K562 (cell line): ENCODE measurements at regions not wholly inside any gene's neighbourhood (a gene's known extent, or its start where the extent isn't known, plus 50 kb on each side); places are given as distances from the start of the nearest gene placed in this dataset.
"Not testable (repeated sequence)": the region's sequence is repeated elsewhere in the genome, so short reads cannot be mapped to it uniquely, and the experiment has no call there.

Experiments
- DDX20 ChIP-seq: fragments of 450-650 bp; IDR thresholded peaks from 2 replicates; pipeline ENCODE4 v1.6.1; 2016; ENCODE audit warnings: missing genetic modification characterization, low read depth, mild to moderate bottlenecking, missing compliant biosample characterization, moderate library complexity
- HBP1 ChIP-seq: fragments of 450-650 bp; formaldehyde crosslinking; IDR thresholded peaks from 2 replicates; pipeline ENCODE4 v1.4.0; 2022; ENCODE audit warnings: missing genetic modification characterization
- KLF13 ChIP-seq: fragments of 450-650 bp; IDR thresholded peaks from 2 replicates; pipeline ENCODE4 v1.6.1; 2016; ENCODE audit warnings: missing genetic modification characterization, low read depth, mild to moderate bottlenecking, missing compliant biosample characterization, moderate library complexity, borderline replicate concordance
- MEIS2 ChIP-seq: fragments of 450-650 bp; IDR thresholded peaks from 2 replicates; pipeline ENCODE4 v1.6.1; 2014; ENCODE audit warnings: mild to moderate bottlenecking; ENCODE audit not compliant: partially characterized antibody
- NFE2L1 ChIP-seq: fragments of 450-650 bp; IDR thresholded peaks from 2 replicates; pipeline ENCODE4 v1.6.1; 2016; ENCODE audit warnings: missing genetic modification characterization, low read depth, mild to moderate bottlenecking, missing compliant biosample characterization, moderate library complexity, borderline replicate concordance
- NFIX ChIP-seq: fragments of 250-450 bp; sonication (Bioruptor Pico); IDR thresholded peaks from 2 replicates; pipeline ENCODE4 v1.4.0; 2020; ENCODE audit warnings: low read depth, mild to moderate bottlenecking, moderate library complexity
- OTX1 ChIP-seq: fragments of 450-650 bp; formaldehyde crosslinking; IDR thresholded peaks from 2 replicates; pipeline ENCODE4 v1.4.0; 2022; ENCODE audit warnings: mild to moderate bottlenecking
- PBX2 ChIP-seq, 2 experiments: IDR thresholded peaks in 1 of 2; conservative IDR thresholded peaks in 1 of 2; 2 replicates each; pipeline ENCODE4 v1.6.1; 2016; ENCODE audit warnings: low read depth in 2 of 2, mild to moderate bottlenecking in 1 of 2, missing compliant biosample characterization in 1 of 2, missing genetic modification characterization in 1 of 2, moderate library complexity in 1 of 2
- RHOXF2B ChIP-seq: fragments of 250-450 bp; sonication (Bioruptor Pico); conservative IDR thresholded peaks from 2 replicates; pipeline ENCODE4 v1.5.1; 2021
- SRF ChIP-seq, 2 experiments: fragments of 250-450, 450-650 bp in 1 of 2; sonication (Bioruptor Pico) in 1 of 2; sonication (generic) in 1 of 2; formaldehyde crosslinking; IDR thresholded peaks; 2 replicates each; pipeline versions ENCODE4 v1.5.0 to v1.5.1; 2020 to 2022; ENCODE audit warnings: mild to moderate bottlenecking in 1 of 2, missing genetic modification reagents in 1 of 2
- ZFP1 ChIP-seq: fragments of 450-650 bp; formaldehyde crosslinking; IDR thresholded peaks from 2 replicates; pipeline ENCODE4 v1.4.0; 2020; ENCODE audit warnings: mild to moderate bottlenecking, mixed read lengths
- ZNF165 ChIP-seq: fragments of 250-450 bp; sonication (Bioruptor Pico); IDR thresholded peaks from 2 replicates; pipeline ENCODE4 v1.4.0; 2020; ENCODE audit warnings: borderline replicate concordance
- ZNF324 ChIP-seq: fragments of 250-450 bp; sonication (Bioruptor Pico); IDR thresholded peaks from 2 replicates; pipeline ENCODE4 v1.4.0; 2020; ENCODE audit warnings: mild to moderate bottlenecking
- ZNF444 ChIP-seq: fragments of 250-450 bp; sonication (Bioruptor Pico); IDR thresholded peaks from 2 replicates; pipeline ENCODE4 v1.4.0; 2020; ENCODE audit warnings: mild to moderate bottlenecking, moderate library complexity
- ZNF668 ChIP-seq: fragments of 250-450 bp; sonication (Bioruptor Pico); IDR thresholded peaks from 2 replicates; pipeline ENCODE4 v1.8.0; 2022; ENCODE audit warnings: mild to moderate bottlenecking, inconsistent platforms
- TF ChIP-seq, protein P1 (sequence below): fragments of 450-650 bp; IDR thresholded peaks from 2 replicates; pipeline ENCODE4 v1.6.1; 2017; ENCODE audit warnings: antibody characterized with exemption, mild to moderate bottlenecking
- TF ChIP-seq, protein P2 (sequence below): fragments of 450-650 bp; formaldehyde crosslinking; conservative IDR thresholded peaks from 2 replicates; pipeline ENCODE4 v1.4.0; 2022; ENCODE audit warnings: mild to moderate bottlenecking, missing genetic modification characterization

- TF ChIP-seq, protein P1, sequence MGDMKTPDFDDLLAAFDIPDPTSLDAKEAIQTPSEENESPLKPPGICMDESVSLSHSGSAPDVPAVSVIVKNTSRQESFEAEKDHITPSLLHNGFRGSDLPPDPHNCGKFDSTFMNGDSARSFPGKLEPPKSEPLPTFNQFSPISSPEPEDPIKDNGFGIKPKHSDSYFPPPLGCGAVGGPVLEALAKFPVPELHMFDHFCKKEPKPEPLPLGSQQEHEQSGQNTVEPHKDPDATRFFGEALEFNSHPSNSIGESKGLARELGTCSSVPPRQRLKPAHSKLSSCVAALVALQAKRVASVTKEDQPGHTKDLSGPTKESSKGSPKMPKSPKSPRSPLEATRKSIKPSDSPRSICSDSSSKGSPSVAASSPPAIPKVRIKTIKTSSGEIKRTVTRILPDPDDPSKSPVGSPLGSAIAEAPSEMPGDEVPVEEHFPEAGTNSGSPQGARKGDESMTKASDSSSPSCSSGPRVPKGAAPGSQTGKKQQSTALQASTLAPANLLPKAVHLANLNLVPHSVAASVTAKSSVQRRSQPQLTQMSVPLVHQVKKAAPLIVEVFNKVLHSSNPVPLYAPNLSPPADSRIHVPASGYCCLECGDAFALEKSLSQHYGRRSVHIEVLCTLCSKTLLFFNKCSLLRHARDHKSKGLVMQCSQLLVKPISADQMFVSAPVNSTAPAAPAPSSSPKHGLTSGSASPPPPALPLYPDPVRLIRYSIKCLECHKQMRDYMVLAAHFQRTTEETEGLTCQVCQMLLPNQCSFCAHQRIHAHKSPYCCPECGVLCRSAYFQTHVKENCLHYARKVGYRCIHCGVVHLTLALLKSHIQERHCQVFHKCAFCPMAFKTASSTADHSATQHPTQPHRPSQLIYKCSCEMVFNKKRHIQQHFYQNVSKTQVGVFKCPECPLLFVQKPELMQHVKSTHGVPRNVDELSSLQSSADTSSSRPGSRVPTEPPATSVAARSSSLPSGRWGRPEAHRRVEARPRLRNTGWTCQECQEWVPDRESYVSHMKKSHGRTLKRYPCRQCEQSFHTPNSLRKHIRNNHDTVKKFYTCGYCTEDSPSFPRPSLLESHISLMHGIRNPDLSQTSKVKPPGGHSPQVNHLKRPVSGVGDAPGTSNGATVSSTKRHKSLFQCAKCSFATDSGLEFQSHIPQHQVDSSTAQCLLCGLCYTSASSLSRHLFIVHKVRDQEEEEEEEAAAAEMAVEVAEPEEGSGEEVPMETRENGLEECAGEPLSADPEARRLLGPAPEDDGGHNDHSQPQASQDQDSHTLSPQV: peak; percentile 99
- TF ChIP-seq DDX20 (tag): peak; percentile 91
- not testable (repeated sequence) for TF ChIP-seq PBX2 (CRISPR knock-in tag; IDR thresholded peaks at IDR 0.05; ENCODE audit: low read depth)
- TF ChIP-seq PBX2 (tag; conservative IDR thresholded peaks at IDR 0.05; ENCODE audit: low read depth): peak; percentile 63
- TF ChIP-seq ZNF444 (CRISPR knock-in tag): 0 out of 2 replicates have a peak, but pooled peaks have one; percentile 42
- TF ChIP-seq ZNF668 (CRISPR knock-in tag): peak; percentile 91
- peak; percentile 62; the same call in 1 of the 2 replicates for TF ChIP-seq ZNF324 (CRISPR knock-in tag)
- TF ChIP-seq ZFP1 (CRISPR knock-in tag): 0 out of 2 replicates have a peak, but pooled peaks have one; percentile 62
- peak; percentile 57 for TF ChIP-seq MEIS2
- 0 out of 2 replicates have a peak, but pooled peaks have one; percentile 54 for TF ChIP-seq KLF13
- TF ChIP-seq OTX1 (CRISPR knock-in tag): peak; percentile 62; the same call in 1 of the 2 replicates
- TF ChIP-seq, protein P2, sequence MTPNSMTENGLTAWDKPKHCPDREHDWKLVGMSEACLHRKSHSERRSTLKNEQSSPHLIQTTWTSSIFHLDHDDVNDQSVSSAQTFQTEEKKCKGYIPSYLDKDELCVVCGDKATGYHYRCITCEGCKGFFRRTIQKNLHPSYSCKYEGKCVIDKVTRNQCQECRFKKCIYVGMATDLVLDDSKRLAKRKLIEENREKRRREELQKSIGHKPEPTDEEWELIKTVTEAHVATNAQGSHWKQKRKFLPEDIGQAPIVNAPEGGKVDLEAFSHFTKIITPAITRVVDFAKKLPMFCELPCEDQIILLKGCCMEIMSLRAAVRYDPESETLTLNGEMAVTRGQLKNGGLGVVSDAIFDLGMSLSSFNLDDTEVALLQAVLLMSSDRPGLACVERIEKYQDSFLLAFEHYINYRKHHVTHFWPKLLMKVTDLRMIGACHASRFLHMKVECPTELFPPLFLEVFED: peak; percentile 86
- TF ChIP-seq RHOXF2B: 0 out of 2 replicates have a peak, but pooled peaks have one; percentile 5
- 0 out of 2 replicates have a peak, but pooled peaks have one; percentile 73 for TF ChIP-seq HBP1 (CRISPR knock-in tag)
- 0 out of 2 replicates have a peak, but pooled peaks have one; percentile 72 for TF ChIP-seq ZNF165 (CRISPR knock-in tag)
- peak; percentile 46 for TF ChIP-seq NFE2L1 (tag)
- peak in 1 of 2 experiments; percentile 95; a peak in 2 of 4 replicates for TF ChIP-seq SRF (CRISPR knock-in tag; IDR thresholded peaks at IDR 0.05)
- TF ChIP-seq NFIX (CRISPR knock-in tag): 0 out of 2 replicates have a peak, but pooled peaks have one; percentile 27
Measured at GRCh38 chr20:36083200-36083599, 71.3 kb upstream of the EPB41L1 start (continued).
